HCT116 (cell line): ENCODE measurements at regions not wholly inside any gene's neighbourhood (a gene's known extent, or its start where the extent isn't known, plus 50 kb on each side); places are given as distances from the start of the nearest gene placed in this dataset.

ENCODE experiments used
- ATAC-seq: fragments of 200-7000 bp; cut with Tn5 transposase; 2 replicates; pipeline ENCODE4 v1.9.1; 2020; ENCODE audit warnings: mild to moderate bottlenecking, moderate library complexity
- BruUV-seq: library from RNA; stranded (reverse); fragments of 400-500 nt; replicated peaks from 2 replicates; lab custom pipeline; 2021; lab: Mats Ljungman, UMichigan
- CTCF ChIA-PET: fragments of 300-600 bp; sonication (Branson Sonifier 250); formaldehyde crosslinking; loops from one replicate; lab custom pipeline; 2021; ENCODE audit warnings: antibody characterized with exemption; lab: Charles Lee
- POLR2A ChIA-PET: fragments of 300-600, 350-600 bp; sonication (Branson Sonifier 250); formaldehyde crosslinking; loops from one replicate; lab custom pipeline; 2021; ENCODE audit warnings: antibody characterized with exemption; lab: Charles Lee
- RAD21 ChIA-PET, 2 experiments: fragments of 300-600 bp; sonication (Branson Sonifier 250); formaldehyde crosslinking; loops; one replicate each; lab custom pipeline; 2023; ENCODE audit warnings: low total read pairs in 2 of 2; ENCODE audit not compliant: uncharacterized antibody in 2 of 2, unreplicated experiment in 2 of 2, low non-redundant PET in 1 of 2; lab: Charles Lee
- DNase-seq: peaks from one replicate; pipeline ENCODE4 v3.0.0-alpha.2; 2010; ENCODE audit warnings: low read depth, low spot score
- H2AFZ ChIP-seq: fragments of 200-600 bp; shearing (Covaris generic), sonication (generic); 2 replicates; pipeline ENCODE4 v1.6.1; 2017; ENCODE audit warnings: low read depth, mixed run types, mixed read lengths, antibody characterized with exemption, low read length; ENCODE audit not compliant: poor library complexity, severe bottlenecking
- H3K27ac ChIP-seq: 2 replicates; pipeline ENCODE4 v1.5.1; 2012; ENCODE audit warnings: low read depth, low read length
- H3K27me3 ChIP-seq: fragments of 200-600 bp; sonication (generic); 2 replicates; pipeline ENCODE4 v1.6.1; 2016; ENCODE audit warnings: mixed run types, low read length, mixed read lengths; ENCODE audit not compliant: insufficient read depth
- H3K36me3 ChIP-seq, 2 experiments: fragments of 200-500 bp in 1 of 2; fragments of 200-600 bp in 1 of 2; sonication (Bioruptor generic) in 1 of 2; sonication (generic) in 1 of 2; 2 replicates each; pipeline versions ENCODE4 v1.5.1 to v1.6.1; 2014 to 2016; ENCODE audit warnings: low read length in 2 of 2, inconsistent platforms in 1 of 2, mixed read lengths in 1 of 2, mixed run types in 1 of 2; ENCODE audit not compliant: insufficient read depth in 2 of 2, control insufficient read depth in 1 of 2
- H3K4me1 ChIP-seq, 2 experiments: fragments of 200-600 bp in 1 of 2; sonication (generic) in 1 of 2; 2 replicates each; pipeline versions ENCODE4 v1.5.1 to v1.6.1; 2012 to 2017; ENCODE audit warnings: low read length in 2 of 2, inconsistent platforms in 1 of 2, mild to moderate bottlenecking in 1 of 2, mixed read lengths in 1 of 2, mixed run types in 1 of 2, moderate library complexity in 1 of 2; ENCODE audit not compliant: insufficient read depth in 2 of 2, control insufficient read depth in 1 of 2
- H3K4me2 ChIP-seq: fragments of 200-600 bp; sonication (generic); 2 replicates; pipeline ENCODE4 v1.6.1; 2017; ENCODE audit warnings: mixed run types, low read length, mixed read lengths
- H3K4me3 ChIP-seq, 2 experiments: fragments of 200-600 bp in 1 of 2; sonication (generic) in 1 of 2; replicated peaks in 1 of 2; 2 replicates each; pipeline ENCODE4 v1.5.1; 2011 to 2016; ENCODE audit warnings: low read length in 2 of 2, control low read depth in 1 of 2, low read depth in 1 of 2, mild to moderate bottlenecking in 1 of 2, mixed read lengths in 1 of 2, mixed run types in 1 of 2
- H3K79me2 ChIP-seq: fragments of 200-600 bp; sonication (generic); 2 replicates; pipeline ENCODE4 v1.6.1; 2017; ENCODE audit warnings: mild to moderate bottlenecking, mixed run types, low read length, moderate library complexity, mixed read lengths; ENCODE audit not compliant: insufficient read depth
- H3K9ac ChIP-seq: fragments of 200-600 bp; sonication (generic); 2 replicates; pipeline ENCODE4 v1.6.1; 2016; ENCODE audit warnings: low read length, mixed read lengths
- H3K9me2 ChIP-seq: fragments of 200-600 bp; sonication (generic), shearing (Covaris generic); 2 replicates; pipeline ENCODE4 v1.6.1; 2017; ENCODE audit warnings: mixed run types, mild to moderate bottlenecking, moderate library complexity; ENCODE audit not compliant: insufficient read depth
- H3K9me3 ChIP-seq, 2 experiments: fragments of 200-500 bp in 1 of 2; fragments of 200-600 bp in 1 of 2; sonication (Bioruptor generic) in 1 of 2; sonication (generic) in 1 of 2; 2 replicates each; pipeline ENCODE4 v1.6.1; 2014 to 2017; ENCODE audit warnings: low read length in 2 of 2, mixed read lengths in 2 of 2, inconsistent platforms in 1 of 2, low read depth in 1 of 2, mild to moderate bottlenecking in 1 of 2, mixed run types in 1 of 2, moderate library complexity in 1 of 2; ENCODE audit not compliant: control insufficient read depth in 1 of 2, insufficient read depth in 1 of 2
- H4K20me1 ChIP-seq: fragments of 200-600 bp; sonication (generic), shearing (Covaris generic); 2 replicates; pipeline ENCODE4 v1.6.1; 2017; ENCODE audit warnings: mixed run types, mild to moderate bottlenecking, moderate library complexity; ENCODE audit not compliant: insufficient read depth
- ELF1 ChIP-seq: IDR thresholded peaks from 2 replicates; pipeline ENCODE4 v1.6.1; 2012; ENCODE audit warnings: low read depth, borderline replicate concordance
- ZBTB33 ChIP-seq: IDR thresholded peaks from 2 replicates; pipeline ENCODE4 v1.6.1; 2011; ENCODE audit warnings: mild to moderate bottlenecking, low read length, moderate library complexity; ENCODE audit not compliant: insufficient replicate concordance; ENCODE audit errors: extremely low read depth
- intact Hi-C: fragments of 100-400 bp; cut with micrococcal nuclease; formaldehyde crosslinking; loops from 2 replicates; pipeline ENCODE4 v1.10.0; 2022

GRCh38 chr1:102420034-102420433, 423.3 kb upstream of the OLFM3 start:
- Histone ChIP-seq H3K4me3 (no peak overlapping the region), H3K79me2 (no peaks in the 10 kb centered on the region), H2AFZ (no peak overlapping the region), H4K20me1 (no peaks in the 10 kb centered on the region), H3K4me1 (no peaks in the 10 kb centered on the region), H3K36me3 (no peaks in the 10 kb centered on the region), H3K4me2 (no peak overlapping the region), H3K9ac (no peak overlapping the region), H3K27ac (no peak overlapping the region), H3K9me3 (no peaks in the 10 kb centered on the region), H3K9me2 (no peaks in the 10 kb centered on the region), H3K27me3 (no peaks in the 10 kb centered on the region)
- intact Hi-C loops, result loop anchor here (10.0 kb wide), 1 partner anchor 425 kb away; the partner anchor contains the start of gene OLFM3
- TF ChIP-seq ZBTB33 (no peak), ELF1 (no peak)
- BruUV-seq, result no TSS peak
- ATAC-seq (no peak), DNase-seq (no peak)
- ChIA-PET POLR2A (no interaction called here), RAD21 (no interaction called here), CTCF (no interaction called here)
